ENCODE measurements at regions not wholly inside any gene's neighbourhood (a gene's known extent, or its start where the extent isn't known, plus 50 kb on each side); places are given as distances from the start of the nearest gene placed in this dataset.
"Not testable (repeated sequence)": the region's sequence is repeated elsewhere in the genome, so short reads cannot be mapped to it uniquely, and the experiment has no call there.

DNA sequence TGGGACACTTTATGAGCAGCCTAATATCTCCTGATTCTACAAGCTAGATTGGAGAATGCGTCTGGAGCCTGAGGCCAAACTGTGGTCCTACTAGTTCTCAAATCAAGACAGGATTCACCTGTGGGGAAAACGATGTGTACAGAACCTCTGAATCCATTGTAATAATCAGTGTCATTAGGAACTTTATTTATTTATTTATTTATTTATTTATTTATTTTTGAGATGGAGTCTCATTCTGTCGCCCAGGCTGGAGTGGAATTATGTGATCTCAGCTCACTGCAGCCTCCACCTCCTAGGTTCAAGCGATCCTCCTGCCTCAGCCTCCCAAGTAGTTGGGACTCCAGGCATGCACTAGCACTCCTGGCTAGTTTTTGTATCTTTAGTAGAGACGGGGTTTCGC, 52.6 kb upstream of the KIF26B start:
- not testable (repeated sequence) for H3F3A ChIP-seq (replicated peaks; ENCODE audit: low read depth); H3K4me3 Mint-ChIP-seq; H2AFZ ChIP-seq; H3K4me2 ChIP-seq; H3K4me1 ChIP-seq (ENCODE audit: insufficient read depth); H3K27me3 ChIP-seq (ENCODE audit: insufficient read depth); H3K4me1 Mint-ChIP-seq; H3K9me3 Mint-ChIP-seq; ATAC-seq; H4K20me1 ChIP-seq (replicated peaks; ENCODE audit: insufficient read depth); H3K36me3 ChIP-seq (ENCODE audit: insufficient read depth); H3K27ac ChIP-seq (ENCODE audit: low read depth); H3K27ac Mint-ChIP-seq; H3K9me2 ChIP-seq (ENCODE audit: insufficient read depth); H3K4me3 ChIP-seq; H3K27me3 Mint-ChIP-seq (ENCODE audit: insufficient read depth, low read depth, poor library complexity); H3K79me2 ChIP-seq (replicated peaks; ENCODE audit: insufficient read depth); H3K36me3 Mint-ChIP-seq (ENCODE audit: low read depth); DNase-seq (ENCODE audit: low spot score)

DNA sequence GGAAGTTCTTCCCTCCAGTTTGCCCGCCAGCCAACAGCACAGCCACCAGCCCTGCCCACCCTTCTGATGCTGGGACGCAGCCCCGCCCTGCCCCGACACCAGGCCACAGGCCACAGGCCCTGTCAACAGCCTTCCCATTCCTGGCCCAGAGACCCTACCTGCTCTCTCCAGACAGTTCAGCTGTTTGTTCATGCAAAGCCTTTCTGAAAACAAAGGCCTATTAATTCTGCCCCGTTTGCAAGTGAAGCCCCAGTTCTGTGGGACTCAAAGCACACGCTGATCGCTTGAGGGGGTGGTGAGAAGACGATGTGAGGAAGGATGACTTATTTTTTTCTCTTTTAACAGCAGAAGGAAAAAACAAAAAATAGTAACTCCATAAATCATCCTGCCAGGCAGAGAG, 55.4 kb upstream of the KIF26B start:
- no peaks in the 10 kb centered on the region for H3K9me2 ChIP-seq (ENCODE audit: insufficient read depth)
- no peaks in the 10 kb centered on the region for H3K79me2 ChIP-seq (replicated peaks; ENCODE audit: insufficient read depth)
- H3K4me1 ChIP-seq (ENCODE audit: insufficient read depth), result no peaks in the 10 kb centered on the region; the same call in 1 of the 2 replicates
- no peak overlapping the region for H3K4me2 ChIP-seq
- H3K4me1 Mint-ChIP-seq, result peaks cover 2% of the 10 kb centered on the region; the same call in 1 of the 3 replicates
- H3K36me3 Mint-ChIP-seq (ENCODE audit: low read depth), result peaks cover 4% of the 10 kb centered on the region; the same call in 1 of the 3 replicates
- H3K27me3 ChIP-seq (ENCODE audit: insufficient read depth), result no peaks in the 10 kb centered on the region
- DNase-seq (ENCODE audit: low spot score) (no peak), ATAC-seq (peak; percentile 53)
- H3K27ac ChIP-seq (ENCODE audit: low read depth), result no peak overlapping the region
- H3K36me3 ChIP-seq (ENCODE audit: insufficient read depth), result no peaks in the 10 kb centered on the region
- H3K9me3 Mint-ChIP-seq, result peaks cover 5% of the 10 kb centered on the region
- peaks cover 2% of the 10 kb centered on the region for H3K27me3 Mint-ChIP-seq (ENCODE audit: insufficient read depth, low read depth, poor library complexity)
- H3K27ac Mint-ChIP-seq, result no peak overlapping the region
- no peak overlapping the region for H3K4me3 ChIP-seq
- no peaks in the 10 kb centered on the region for H4K20me1 ChIP-seq (replicated peaks; ENCODE audit: insufficient read depth)
- H3F3A ChIP-seq (replicated peaks; ENCODE audit: low read depth), result no peaks in the 10 kb centered on the region
- no peak overlapping the region for H2AFZ ChIP-seq
- H3K4me3 Mint-ChIP-seq, result no peak overlapping the region
- TF ChIP-seq, protein P1, sequence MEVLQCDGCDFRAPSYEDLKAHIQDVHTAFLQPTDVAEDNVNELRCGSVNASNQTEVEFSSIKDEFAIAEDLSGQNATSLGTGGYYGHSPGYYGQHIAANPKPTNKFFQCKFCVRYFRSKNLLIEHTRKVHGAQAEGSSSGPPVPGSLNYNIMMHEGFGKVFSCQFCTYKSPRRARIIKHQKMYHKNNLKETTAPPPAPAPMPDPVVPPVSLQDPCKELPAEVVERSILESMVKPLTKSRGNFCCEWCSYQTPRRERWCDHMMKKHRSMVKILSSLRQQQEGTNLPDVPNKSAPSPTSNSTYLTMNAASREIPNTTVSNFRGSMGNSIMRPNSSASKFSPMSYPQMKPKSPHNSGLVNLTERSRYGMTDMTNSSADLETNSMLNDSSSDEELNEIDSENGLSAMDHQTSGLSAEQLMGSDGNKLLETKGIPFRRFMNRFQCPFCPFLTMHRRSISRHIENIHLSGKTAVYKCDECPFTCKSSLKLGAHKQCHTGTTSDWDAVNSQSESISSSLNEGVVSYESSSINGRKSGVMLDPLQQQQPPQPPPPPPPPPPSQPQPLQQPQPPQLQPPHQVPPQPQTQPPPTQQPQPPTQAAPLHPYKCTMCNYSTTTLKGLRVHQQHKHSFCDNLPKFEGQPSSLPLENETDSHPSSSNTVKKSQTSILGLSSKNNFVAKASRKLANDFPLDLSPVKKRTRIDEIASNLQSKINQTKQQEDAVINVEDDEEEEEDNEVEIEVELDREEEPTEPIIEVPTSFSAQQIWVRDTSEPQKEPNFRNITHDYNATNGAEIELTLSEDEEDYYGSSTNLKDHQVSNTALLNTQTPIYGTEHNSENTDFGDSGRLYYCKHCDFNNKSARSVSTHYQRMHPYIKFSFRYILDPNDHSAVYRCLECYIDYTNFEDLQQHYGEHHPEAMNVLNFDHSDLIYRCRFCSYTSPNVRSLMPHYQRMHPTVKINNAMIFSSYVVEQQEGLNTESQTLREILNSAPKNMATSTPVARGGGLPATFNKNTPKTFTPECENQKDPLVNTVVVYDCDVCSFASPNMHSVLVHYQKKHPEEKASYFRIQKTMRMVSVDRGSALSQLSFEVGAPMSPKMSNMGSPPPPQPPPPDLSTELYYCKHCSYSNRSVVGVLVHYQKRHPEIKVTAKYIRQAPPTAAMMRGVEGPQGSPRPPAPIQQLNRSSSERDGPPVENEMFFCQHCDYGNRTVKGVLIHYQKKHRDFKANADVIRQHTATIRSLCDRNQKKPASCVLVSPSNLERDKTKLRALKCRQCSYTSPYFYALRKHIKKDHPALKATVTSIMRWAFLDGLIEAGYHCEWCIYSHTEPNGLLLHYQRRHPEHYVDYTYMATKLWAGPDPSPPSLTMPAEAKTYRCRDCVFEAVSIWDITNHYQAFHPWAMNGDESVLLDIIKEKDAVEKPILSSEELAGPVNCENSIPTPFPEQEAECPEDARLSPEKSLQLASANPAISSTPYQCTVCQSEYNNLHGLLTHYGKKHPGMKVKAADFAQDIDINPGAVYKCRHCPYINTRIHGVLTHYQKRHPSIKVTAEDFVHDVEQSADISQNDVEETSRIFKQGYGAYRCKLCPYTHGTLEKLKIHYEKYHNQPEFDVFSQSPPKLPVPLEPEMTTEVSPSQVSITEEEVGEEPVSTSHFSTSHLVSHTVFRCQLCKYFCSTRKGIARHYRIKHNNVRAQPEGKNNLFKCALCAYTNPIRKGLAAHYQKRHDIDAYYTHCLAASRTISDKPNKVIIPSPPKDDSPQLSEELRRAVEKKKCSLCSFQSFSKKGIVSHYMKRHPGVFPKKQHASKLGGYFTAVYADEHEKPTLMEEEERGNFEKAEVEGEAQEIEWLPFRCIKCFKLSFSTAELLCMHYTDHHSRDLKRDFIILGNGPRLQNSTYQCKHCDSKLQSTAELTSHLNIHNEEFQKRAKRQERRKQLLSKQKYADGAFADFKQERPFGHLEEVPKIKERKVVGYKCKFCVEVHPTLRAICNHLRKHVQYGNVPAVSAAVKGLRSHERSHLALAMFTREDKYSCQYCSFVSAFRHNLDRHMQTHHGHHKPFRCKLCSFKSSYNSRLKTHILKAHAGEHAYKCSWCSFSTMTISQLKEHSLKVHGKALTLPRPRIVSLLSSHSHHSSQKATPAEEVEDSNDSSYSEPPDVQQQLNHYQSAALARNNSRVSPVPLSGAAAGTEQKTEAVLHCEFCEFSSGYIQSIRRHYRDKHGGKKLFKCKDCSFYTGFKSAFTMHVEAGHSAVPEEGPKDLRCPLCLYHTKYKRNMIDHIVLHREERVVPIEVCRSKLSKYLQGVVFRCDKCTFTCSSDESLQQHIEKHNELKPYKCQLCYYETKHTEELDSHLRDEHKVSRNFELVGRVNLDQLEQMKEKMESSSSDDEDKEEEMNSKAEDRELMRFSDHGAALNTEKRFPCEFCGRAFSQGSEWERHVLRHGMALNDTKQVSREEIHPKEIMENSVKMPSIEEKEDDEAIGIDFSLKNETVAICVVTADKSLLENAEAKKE (CRISPR knock-in tag; IDR thresholded peaks at IDR 0.05), result no peak
- TF ChIP-seq EZH2phosphoT487 (IDR thresholded peaks at IDR 0.05; ENCODE audit: unreplicated experiment) (no peak), CREB1 (CRISPR knock-in tag; IDR thresholded peaks at IDR 0.05; ENCODE audit: low read depth) (no peak), NANOG (IDR thresholded peaks at IDR 0.05; ENCODE audit: borderline replicate concordance) (no peak), POLR2AphosphoS5 (IDR thresholded peaks at IDR 0.05; ENCODE audit: low read depth) (no peak), ZNF331 (CRISPR knock-in tag; IDR thresholded peaks at IDR 0.05; ENCODE audit: low read depth) (no peak), STAT1 (IDR thresholded peaks at IDR 0.05; ENCODE audit: unreplicated experiment) (no peak), ZNF114 (CRISPR knock-in tag; IDR thresholded peaks at IDR 0.05) (no peak)
- TF ChIP-seq, protein P2, sequence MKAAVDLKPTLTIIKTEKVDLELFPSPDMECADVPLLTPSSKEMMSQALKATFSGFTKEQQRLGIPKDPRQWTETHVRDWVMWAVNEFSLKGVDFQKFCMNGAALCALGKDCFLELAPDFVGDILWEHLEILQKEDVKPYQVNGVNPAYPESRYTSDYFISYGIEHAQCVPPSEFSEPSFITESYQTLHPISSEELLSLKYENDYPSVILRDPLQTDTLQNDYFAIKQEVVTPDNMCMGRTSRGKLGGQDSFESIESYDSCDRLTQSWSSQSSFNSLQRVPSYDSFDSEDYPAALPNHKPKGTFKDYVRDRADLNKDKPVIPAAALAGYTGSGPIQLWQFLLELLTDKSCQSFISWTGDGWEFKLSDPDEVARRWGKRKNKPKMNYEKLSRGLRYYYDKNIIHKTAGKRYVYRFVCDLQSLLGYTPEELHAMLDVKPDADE (IDR thresholded peaks at IDR 0.05), result no peak
- TF ChIP-seq, protein P3, sequence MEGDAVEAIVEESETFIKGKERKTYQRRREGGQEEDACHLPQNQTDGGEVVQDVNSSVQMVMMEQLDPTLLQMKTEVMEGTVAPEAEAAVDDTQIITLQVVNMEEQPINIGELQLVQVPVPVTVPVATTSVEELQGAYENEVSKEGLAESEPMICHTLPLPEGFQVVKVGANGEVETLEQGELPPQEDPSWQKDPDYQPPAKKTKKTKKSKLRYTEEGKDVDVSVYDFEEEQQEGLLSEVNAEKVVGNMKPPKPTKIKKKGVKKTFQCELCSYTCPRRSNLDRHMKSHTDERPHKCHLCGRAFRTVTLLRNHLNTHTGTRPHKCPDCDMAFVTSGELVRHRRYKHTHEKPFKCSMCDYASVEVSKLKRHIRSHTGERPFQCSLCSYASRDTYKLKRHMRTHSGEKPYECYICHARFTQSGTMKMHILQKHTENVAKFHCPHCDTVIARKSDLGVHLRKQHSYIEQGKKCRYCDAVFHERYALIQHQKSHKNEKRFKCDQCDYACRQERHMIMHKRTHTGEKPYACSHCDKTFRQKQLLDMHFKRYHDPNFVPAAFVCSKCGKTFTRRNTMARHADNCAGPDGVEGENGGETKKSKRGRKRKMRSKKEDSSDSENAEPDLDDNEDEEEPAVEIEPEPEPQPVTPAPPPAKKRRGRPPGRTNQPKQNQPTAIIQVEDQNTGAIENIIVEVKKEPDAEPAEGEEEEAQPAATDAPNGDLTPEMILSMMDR (conservative IDR thresholded peaks at IDR 0.05; ENCODE audit: low read depth in 2 of 2), result no peak
- TF ChIP-seq, protein P4, sequence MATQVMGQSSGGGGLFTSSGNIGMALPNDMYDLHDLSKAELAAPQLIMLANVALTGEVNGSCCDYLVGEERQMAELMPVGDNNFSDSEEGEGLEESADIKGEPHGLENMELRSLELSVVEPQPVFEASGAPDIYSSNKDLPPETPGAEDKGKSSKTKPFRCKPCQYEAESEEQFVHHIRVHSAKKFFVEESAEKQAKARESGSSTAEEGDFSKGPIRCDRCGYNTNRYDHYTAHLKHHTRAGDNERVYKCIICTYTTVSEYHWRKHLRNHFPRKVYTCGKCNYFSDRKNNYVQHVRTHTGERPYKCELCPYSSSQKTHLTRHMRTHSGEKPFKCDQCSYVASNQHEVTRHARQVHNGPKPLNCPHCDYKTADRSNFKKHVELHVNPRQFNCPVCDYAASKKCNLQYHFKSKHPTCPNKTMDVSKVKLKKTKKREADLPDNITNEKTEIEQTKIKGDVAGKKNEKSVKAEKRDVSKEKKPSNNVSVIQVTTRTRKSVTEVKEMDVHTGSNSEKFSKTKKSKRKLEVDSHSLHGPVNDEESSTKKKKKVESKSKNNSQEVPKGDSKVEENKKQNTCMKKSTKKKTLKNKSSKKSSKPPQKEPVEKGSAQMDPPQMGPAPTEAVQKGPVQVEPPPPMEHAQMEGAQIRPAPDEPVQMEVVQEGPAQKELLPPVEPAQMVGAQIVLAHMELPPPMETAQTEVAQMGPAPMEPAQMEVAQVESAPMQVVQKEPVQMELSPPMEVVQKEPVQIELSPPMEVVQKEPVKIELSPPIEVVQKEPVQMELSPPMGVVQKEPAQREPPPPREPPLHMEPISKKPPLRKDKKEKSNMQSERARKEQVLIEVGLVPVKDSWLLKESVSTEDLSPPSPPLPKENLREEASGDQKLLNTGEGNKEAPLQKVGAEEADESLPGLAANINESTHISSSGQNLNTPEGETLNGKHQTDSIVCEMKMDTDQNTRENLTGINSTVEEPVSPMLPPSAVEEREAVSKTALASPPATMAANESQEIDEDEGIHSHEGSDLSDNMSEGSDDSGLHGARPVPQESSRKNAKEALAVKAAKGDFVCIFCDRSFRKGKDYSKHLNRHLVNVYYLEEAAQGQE (IDR thresholded peaks at IDR 0.05; ENCODE audit: unreplicated experiment), result no peak
